ENCODE measurements at regions not wholly inside any gene's neighbourhood (a gene's known extent, or its start where the extent isn't known, plus 50 kb on each side); places are given as distances from the start of the nearest gene placed in this dataset.

DNA sequence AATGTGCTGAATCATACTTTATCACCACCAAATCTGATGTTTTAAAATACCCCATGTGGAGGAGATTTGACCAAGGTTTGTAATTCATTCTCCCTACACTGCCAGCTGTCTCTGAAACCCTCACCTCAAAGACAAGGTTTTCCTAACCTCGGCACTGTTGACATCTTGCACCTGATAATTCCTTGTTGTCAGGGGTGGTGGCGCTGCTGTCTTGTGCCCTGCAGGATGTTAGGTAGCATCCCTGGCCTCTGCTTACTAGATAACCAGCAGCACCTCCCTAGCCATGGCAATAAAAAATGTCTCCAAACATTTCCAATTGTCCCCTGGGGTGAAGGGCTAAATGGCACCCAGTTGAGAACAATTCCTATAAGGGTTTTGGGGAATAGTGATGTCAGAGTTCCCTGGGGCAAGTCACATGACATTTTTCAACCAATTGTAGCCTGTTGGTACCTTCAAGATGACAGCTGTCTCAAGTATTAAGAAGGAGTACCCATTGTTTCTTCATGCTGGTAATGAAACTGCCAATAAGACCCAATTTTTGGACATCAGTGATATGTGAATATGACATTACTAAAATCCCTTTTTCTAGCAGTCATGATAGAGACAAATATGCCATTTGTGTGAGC, 160.6 kb upstream of the PLCXD3 start:
- TF ChIP-seq POLR2A (IDR thresholded peaks at IDR 0.05) (no peak), POLR2AphosphoS5 (IDR thresholded peaks at IDR 0.05) (no peak), EP300 (IDR thresholded peaks at IDR 0.05; ENCODE audit: low read depth) (no peak)
- TF ChIP-seq, protein P1, sequence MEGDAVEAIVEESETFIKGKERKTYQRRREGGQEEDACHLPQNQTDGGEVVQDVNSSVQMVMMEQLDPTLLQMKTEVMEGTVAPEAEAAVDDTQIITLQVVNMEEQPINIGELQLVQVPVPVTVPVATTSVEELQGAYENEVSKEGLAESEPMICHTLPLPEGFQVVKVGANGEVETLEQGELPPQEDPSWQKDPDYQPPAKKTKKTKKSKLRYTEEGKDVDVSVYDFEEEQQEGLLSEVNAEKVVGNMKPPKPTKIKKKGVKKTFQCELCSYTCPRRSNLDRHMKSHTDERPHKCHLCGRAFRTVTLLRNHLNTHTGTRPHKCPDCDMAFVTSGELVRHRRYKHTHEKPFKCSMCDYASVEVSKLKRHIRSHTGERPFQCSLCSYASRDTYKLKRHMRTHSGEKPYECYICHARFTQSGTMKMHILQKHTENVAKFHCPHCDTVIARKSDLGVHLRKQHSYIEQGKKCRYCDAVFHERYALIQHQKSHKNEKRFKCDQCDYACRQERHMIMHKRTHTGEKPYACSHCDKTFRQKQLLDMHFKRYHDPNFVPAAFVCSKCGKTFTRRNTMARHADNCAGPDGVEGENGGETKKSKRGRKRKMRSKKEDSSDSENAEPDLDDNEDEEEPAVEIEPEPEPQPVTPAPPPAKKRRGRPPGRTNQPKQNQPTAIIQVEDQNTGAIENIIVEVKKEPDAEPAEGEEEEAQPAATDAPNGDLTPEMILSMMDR (IDR thresholded peaks at IDR 0.05): no peak
- H3K4me1 ChIP-seq: no peaks in the 10 kb centered on the region
- 76 to 100% methylated on average over 1 to 2 of the region's 2 CpGs for WGBS, 2 donors (ENCODE audit: low coverage in 1 of 2)
- DNase-seq: no peak
- no peaks in the 10 kb centered on the region for H3K9me3 ChIP-seq
- no peaks in the 10 kb centered on the region for H3K36me3 ChIP-seq
- H3K27me3 ChIP-seq: no peaks in the 10 kb centered on the region
- in situ Hi-C loops (cut with MboI; ENCODE audit: low pct_ligation_motif_present in 1 of 4, low pct_unique_long_range_greater_than_20kb in 1 of 4, low sequenced_read_pairs in 3 of 4) (no loop called here), intact Hi-C loops (cut with DNase I; ENCODE audit: low total_unique reads) (no loop called here)
- H3K27ac ChIP-seq: no peak overlapping the region
- no peak overlapping the region for H3K4me3 ChIP-seq

DNA sequence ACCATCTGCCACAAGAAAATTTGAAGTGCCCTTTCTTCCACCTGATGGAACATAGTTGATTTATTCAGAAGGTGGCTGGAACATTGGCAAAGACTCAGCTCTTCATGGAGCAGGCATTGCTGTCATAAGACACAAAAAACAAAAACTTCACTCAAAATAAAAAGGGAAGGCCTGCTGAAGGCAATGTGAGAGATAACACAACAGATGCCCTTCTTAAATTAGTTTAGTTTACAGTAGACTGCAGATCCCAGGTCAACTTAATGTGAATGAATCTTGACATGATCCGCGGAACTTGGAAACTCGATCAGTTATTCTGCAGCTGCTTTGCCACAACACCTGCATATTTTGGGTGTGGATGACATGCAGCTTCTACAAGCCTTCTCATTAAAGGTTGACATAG, 159.8 kb upstream of the PLCXD3 start:
- Histone ChIP-seq H3K27ac (no peak overlapping the region), H3K27me3 (no peaks in the 10 kb centered on the region), H3K4me3 (no peak overlapping the region), H3K9me3 (no peaks in the 10 kb centered on the region), H3K4me1 (no peaks in the 10 kb centered on the region), H3K36me3 (no peaks in the 10 kb centered on the region)
- TF ChIP-seq POLR2A (IDR thresholded peaks at IDR 0.05): no peak
- DNase-seq: no peak
- in situ Hi-C loops (cut with MboI; ENCODE audit: low pct_ligation_motif_present in 1 of 4, low pct_unique_long_range_greater_than_20kb in 1 of 4, low sequenced_read_pairs in 3 of 4) (no loop called here), intact Hi-C loops (cut with DNase I; ENCODE audit: low total_unique reads) (no loop called here)
- 88% methylated on average over 3 of the region's 3 CpGs; no CpG with 5 or more reads in 1 of the 2 donors for WGBS, 2 donors (ENCODE audit: low coverage in 1 of 2)

- H3K4me3 ChIP-seq: no peak overlapping the region
- H3K27ac ChIP-seq: no peak overlapping the region
- no peaks in the 10 kb centered on the region for H3K4me1 ChIP-seq
- H3K27me3 ChIP-seq: no peaks in the 10 kb centered on the region
- in situ Hi-C loops (cut with MboI; ENCODE audit: low pct_ligation_motif_present in 1 of 4, low pct_unique_long_range_greater_than_20kb in 1 of 4, low sequenced_read_pairs in 3 of 4): no loop called here
- no peaks in the 10 kb centered on the region for H3K9me3 ChIP-seq
- no peaks in the 10 kb centered on the region for H3K36me3 ChIP-seq
- intact Hi-C loops (cut with DNase I; ENCODE audit: low total_unique reads): no loop called here
- WGBS, 2 donors (ENCODE audit: low coverage in 1 of 2): 74% methylated on average over 3 of the region's 3 CpGs; no CpG with 5 or more reads in 1 of the 2 donors
- TF ChIP-seq POLR2AphosphoS5 (IDR thresholded peaks at IDR 0.05): no peak
- no peak for TF ChIP-seq EP300 (IDR thresholded peaks at IDR 0.05; ENCODE audit: low read depth)
- TF ChIP-seq, protein P1 (IDR thresholded peaks at IDR 0.05): no peak
- no peak for TF ChIP-seq POLR2A (IDR thresholded peaks at IDR 0.05)
- DNase-seq: no peak
These were observed 150.9 kb upstream of the PLCXD3 start for GRCh38 chr5:41661254-41661653.

GRCh38 chr5:41656597-41656996, 146.2 kb upstream of the PLCXD3 start:
- no peak overlapping the region for H3K27ac ChIP-seq
- intact Hi-C loops (cut with DNase I; ENCODE audit: low total_unique reads): no loop called here
- in situ Hi-C loops (cut with MboI; ENCODE audit: low pct_ligation_motif_present in 1 of 4, low pct_unique_long_range_greater_than_20kb in 1 of 4, low sequenced_read_pairs in 3 of 4): no loop called here
- H3K36me3 ChIP-seq: no peaks in the 10 kb centered on the region
- H3K4me3 ChIP-seq: no peak overlapping the region
- H3K27me3 ChIP-seq: no peaks in the 10 kb centered on the region
- 81 to 100% methylated on average over 1 of the region's 1 CpG for WGBS, 2 donors (ENCODE audit: low coverage in 1 of 2)
- TF ChIP-seq EP300 (IDR thresholded peaks at IDR 0.05; ENCODE audit: low read depth) (no peak), POLR2AphosphoS5 (IDR thresholded peaks at IDR 0.05) (no peak), POLR2A (IDR thresholded peaks at IDR 0.05) (no peak)
- TF ChIP-seq, protein P1 (IDR thresholded peaks at IDR 0.05): no peak
- no peaks in the 10 kb centered on the region for H3K9me3 ChIP-seq
- H3K4me1 ChIP-seq: no peaks in the 10 kb centered on the region
- no peak for DNase-seq

- Histone ChIP-seq H3K4me1 (no peaks in the 10 kb centered on the region), H3K36me3 (no peaks in the 10 kb centered on the region), H3K4me3 (no peak overlapping the region), H3K27ac (no peak overlapping the region), H3K9me3 (no peaks in the 10 kb centered on the region), H3K27me3 (no peaks in the 10 kb centered on the region)
- TF ChIP-seq POLR2A (IDR thresholded peaks at IDR 0.05) (no peak), EP300 (IDR thresholded peaks at IDR 0.05; ENCODE audit: low read depth) (no peak), POLR2AphosphoS5 (IDR thresholded peaks at IDR 0.05) (no peak)
- TF ChIP-seq, protein P1 (IDR thresholded peaks at IDR 0.05): no peak
- in situ Hi-C loops (cut with MboI; ENCODE audit: low pct_ligation_motif_present in 1 of 4, low pct_unique_long_range_greater_than_20kb in 1 of 4, low sequenced_read_pairs in 3 of 4) (no loop called here), intact Hi-C loops (cut with DNase I; ENCODE audit: low total_unique reads) (no loop called here)
- DNase-seq: no peak
- WGBS, 2 donors (ENCODE audit: low coverage in 1 of 2): 75% methylated on average over 6 of the region's 6 CpGs; no CpG with 5 or more reads in 1 of the 2 donors
These were observed 139.7 kb upstream of the PLCXD3 start for GRCh38 chr5:41650131-41650530.

Measured in transverse colon (tissue), 4 donors.